ENCODE measurements at regions not wholly inside any gene's neighbourhood (a gene's known extent, or its start where the extent isn't known, plus 50 kb on each side); places are given as distances from the start of the nearest gene placed in this dataset.

DNA sequence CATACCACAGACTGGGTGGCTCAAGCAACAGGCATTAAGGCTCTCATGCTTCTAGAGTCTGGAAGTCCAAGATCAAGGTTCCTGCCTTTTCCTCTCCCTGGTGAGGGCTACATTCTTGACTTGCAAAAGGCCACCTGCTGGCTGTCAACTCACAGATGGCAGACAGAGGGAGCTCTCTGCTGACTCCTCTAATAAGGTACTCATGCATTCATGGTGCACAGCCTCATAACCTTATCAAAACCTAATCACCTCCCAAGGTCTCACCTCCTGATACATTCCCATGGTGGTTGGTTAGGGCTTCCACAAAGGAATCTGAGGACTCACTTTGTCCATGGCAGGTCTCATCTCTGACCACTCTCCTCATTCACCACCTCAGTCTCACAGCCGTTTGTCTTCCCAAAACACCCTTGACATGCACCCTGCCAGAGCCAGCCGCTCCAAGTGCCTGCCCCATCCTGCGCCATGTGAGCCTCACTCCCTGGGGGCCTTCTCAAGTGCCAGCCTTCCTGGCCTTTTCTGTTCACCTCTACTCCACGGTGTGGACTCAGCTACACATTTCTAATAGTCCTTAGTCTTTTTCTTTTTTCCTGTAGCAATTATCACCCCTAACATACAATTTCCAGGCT, 400.3 kb upstream of the ADARB2 start:
- ATAC-seq (no peak), DNase-seq (no peak)
- intact Hi-C loops (cut with micrococcal nuclease) = no loop called here

DNA sequence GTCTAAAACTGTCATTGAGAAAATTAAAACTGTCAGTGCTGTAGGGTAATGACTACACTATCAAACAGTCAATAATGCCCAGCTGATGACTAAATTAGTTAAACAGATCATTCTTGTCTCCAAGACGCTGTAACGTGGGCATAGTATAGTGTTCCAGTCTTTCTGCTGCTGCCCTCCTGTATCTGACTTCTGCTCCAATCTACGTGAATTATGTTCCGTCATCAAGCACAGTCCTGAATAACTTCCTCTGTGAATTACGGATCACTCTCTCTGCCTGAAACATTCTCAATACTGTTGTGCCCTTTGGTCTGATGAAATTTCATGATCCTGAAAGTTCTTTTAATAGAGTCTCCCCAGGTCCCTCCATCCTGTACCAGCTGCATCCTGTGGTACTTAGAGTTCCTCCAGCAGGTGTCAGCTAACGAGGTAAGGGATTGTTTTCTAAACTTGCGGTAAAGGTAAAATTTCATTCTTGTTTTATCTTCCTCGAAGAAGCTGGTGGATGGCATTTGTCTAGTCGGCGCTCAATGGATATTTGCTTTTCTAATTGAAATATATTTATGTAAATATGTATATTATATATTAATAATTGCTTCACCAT, 393.5 kb upstream of the ADARB2 start:
- ATAC-seq = no peak
- intact Hi-C loops (cut with micrococcal nuclease) = no loop called here
- no peak for DNase-seq

DNA sequence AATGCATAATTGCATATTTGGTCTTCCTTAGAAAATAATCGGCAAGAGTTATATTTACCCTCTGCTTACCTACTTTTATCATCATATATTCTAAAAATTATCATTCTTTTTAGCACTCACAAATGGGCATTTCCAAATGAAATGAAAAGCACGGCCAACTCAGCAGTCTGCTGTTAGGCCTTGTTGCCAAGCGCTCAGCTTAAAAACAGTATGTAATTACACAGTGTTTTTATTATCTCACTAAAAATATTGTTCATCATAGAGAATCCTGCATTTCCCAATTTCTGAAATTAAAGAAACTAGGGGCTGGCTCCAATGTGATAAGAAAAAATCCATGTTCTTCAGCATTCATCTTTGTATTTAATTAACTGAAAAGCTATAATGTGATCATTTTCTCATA, 391.7 kb upstream of the ADARB2 start:
- ATAC-seq (no peak), DNase-seq (no peak)
- intact Hi-C loops (cut with micrococcal nuclease) = no loop called here

DNA sequence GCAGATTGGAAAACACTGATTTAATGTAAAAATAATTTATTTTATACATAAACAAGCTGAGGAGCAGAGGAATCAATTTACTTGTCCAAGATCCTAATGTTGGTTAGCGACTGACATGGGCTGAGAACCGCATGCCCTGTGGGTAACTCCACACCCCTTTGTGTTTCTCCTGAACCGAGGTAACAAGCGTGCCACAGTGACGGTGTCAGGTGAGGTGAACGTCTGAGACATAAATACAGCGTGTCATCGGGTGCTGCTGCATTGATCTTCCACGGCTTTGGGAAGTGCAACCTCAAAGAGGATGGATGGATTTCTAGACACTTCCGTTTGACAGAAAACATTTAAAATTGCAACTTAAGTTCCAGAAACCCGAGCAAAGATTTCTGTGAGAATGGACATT, 386.8 kb upstream of the ADARB2 start:
- ATAC-seq (no peak), DNase-seq (no peak)
- intact Hi-C loops (cut with micrococcal nuclease) = no loop called here

DNA sequence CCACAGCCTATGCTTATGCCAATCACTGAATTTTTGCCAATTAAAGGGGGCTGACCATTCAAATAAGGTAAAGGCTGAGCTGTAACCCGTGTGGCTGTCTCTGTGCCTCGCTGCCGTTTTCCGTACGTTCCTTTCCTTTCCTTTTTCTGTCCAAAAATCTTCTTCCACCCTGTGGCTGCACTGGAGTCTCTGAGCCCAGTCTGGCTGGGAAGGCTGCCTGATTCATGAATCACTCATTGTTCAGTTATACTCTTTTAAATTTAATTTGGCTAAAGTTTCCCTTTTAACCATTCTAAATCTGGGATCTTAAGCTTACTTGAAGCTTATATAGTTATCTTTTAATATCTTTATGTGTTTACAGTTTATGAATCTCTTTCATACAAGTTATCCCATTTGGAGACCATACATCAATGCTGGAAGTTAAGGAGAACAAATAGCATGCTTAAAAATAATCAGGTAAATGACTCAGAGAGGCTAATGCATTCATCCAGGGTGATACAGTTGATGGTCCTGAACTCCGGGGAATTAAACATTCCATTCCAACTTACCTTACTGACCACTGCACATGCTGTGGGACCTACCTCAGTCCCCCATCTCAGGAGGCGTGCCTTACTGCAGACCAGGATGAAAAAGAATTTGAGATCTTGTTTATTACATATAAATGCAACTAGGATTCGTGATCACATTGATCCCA, 385.3 kb upstream of the ADARB2 start:
- intact Hi-C loops (cut with micrococcal nuclease) = no loop called here
- peak; percentile 57 for ATAC-seq
- peak; percentile 40 for DNase-seq

DNA sequence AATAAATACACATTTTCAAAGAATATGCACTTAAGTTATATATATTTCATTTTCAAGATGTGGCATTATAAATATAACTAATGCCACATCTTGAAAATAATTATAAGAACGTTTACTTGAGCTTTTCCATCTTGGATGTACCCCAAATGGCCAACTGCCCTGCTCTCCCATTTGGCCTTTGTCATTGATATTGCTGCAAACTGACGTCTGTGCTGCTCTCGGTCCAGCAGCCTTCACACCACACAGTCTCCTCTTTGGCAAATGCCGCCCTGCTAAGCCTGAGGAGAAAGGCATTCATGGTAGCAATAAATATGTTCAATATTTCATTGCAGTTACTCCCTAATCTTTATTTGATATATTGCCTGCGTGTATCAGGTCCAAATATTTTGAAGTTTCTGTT, 384.6 kb upstream of the ADARB2 start:
- intact Hi-C loops (cut with micrococcal nuclease) = no loop called here
- ATAC-seq (peak; percentile 72), DNase-seq (peak; percentile 48)

DNA sequence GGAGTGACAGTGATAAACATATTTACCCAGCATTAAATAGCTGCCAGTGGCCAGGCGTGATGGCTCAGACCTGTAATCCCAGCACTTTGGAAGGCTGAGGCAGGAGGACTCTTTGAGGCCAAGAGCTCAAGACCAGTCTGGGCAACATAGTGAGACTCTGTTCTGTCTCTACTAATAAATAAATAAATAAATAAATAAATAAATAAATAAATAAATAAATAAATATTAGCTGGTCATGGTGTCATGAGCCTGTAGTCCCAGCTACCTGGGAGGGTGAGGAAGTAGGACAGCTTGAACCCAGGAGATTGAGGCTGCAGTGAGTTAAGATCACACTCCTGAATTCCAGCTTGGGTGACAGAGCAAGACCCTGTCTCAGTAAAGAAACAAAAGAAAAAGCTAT, 384.0 kb upstream of the ADARB2 start:
- ATAC-seq (no peak), DNase-seq (no peak)
- intact Hi-C loops (cut with micrococcal nuclease) = no loop called here

DNA sequence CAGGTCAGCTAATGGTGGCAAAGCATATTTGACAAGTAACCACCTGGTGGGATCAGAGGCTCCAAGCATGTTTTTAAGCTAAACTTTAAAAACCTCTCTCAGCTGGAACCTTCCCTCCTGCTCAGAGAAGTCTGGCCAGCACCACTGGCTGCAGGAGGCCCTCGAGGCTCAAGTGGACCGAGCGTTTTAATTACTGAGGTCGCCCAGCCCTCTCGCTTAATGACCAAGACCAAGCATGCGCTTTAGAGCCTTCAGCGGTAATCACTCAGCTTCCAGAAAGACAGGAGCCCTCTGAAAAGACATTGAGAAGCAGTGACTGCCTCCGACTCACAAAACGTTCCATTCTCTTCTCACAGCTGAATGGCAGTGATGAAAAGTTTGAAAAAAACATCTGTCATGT, 383.4 kb upstream of the ADARB2 start:
- ATAC-seq (no peak), DNase-seq (no peak)
- intact Hi-C loops (cut with micrococcal nuclease) = no loop called here

DNA sequence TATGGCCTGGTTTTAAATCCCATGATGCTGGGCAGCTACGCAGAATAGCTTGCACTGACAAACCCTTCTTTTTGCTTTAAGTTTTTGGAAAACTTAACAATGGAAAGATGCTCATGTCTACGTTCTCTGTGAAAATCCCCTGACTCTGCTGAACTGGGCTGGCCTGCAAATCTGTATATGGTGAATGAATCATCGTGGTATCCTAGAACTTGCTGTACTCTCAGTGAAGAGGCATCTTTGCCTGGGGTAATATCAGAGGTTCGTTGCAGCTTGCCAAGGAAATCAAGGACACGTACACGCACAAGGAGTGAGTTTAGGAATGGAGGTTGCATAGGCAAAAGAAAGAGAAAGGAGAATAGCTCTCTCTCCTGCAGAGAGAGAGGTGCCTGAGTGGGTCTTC, 382.0 kb upstream of the ADARB2 start:
- intact Hi-C loops (cut with micrococcal nuclease) = no loop called here
- ATAC-seq (no peak), DNase-seq (no peak)

DNA sequence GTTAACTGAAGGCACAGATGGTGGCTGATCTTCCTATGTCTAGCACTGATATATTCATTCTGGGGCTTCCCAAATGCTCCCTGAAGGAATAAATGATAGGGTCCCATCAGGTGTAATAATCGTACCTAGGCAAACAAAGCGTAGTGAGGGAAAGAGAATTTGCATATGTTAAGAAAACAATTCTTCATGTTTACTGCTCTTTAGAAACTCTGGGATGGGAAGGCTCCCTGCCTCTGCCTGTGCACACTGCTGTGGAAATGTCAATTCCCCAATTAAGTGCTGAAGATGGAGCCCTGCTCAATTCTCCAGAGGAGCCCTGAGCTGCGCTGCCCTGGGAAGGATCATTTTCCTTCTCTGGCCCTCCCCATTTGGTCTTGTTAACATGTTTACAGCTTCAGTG, 380.9 kb upstream of the ADARB2 start:
- ATAC-seq (no peak), DNase-seq (no peak)
- intact Hi-C loops (cut with micrococcal nuclease) = no loop called here

DNA sequence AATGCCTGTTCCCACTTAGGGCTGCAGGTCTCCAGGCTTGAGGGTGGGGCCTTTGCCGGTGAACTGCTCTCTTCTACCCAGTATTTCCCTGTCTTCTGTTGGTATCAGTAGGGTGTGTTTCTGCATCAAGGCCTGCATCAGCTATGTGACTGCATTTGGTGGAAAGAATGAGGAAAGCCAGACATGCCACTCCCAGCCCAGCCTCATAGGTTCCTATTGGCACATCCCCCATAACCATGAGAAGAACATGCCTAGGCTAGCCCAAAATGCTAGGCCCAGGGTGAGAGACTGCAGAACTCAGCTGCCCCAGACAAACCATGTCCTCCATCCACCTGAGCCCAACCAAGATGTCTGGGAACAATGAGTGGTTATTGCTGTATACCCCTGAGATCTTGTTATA, 380.3 kb upstream of the ADARB2 start:
- intact Hi-C loops (cut with micrococcal nuclease) = no loop called here
- DNase-seq (no peak), ATAC-seq (no peak)

DNA sequence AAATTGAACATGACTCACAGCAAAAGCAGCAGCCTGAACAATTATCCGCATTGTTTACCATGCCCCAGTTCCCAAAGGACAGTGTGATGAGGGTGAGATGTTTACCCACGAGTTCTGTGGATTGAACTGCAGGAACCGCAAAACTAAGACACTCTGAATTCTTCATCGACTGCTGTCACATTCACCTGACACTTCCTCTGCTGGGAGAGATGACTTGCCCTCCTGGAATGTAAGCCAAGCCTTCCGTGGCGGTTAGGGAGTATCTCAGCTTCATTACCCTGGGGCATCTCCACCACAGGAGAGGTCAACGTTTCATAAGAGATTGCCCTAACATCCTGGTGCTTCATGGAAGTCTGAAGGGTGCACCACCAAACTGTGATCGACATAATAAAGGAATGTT, 374.6 kb upstream of the ADARB2 start:
- DNase-seq (no peak), ATAC-seq (no peak)
- intact Hi-C loops (cut with micrococcal nuclease) = no loop called here

DNA sequence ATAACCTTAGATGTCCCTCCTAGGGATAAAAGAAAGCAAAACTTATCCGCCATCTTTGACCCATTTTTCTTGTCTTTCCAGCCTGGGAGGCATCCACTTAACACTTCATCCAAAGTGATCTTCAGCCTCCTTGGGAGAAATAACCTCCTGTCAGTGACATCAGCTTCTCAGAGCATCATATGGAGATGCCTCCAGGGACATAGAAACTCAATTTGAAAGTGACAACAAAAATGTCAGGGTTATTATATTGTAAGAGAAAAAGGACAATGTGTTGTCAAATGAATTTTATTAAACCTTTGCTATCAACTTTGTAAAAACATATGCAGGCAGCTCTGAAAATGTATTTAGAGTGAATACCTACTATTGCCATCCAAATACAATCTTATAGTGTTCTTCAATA, 371.2 kb upstream of the ADARB2 start:
- no peak for DNase-seq
- ATAC-seq = no peak
- intact Hi-C loops (cut with micrococcal nuclease) = no loop called here

DNA sequence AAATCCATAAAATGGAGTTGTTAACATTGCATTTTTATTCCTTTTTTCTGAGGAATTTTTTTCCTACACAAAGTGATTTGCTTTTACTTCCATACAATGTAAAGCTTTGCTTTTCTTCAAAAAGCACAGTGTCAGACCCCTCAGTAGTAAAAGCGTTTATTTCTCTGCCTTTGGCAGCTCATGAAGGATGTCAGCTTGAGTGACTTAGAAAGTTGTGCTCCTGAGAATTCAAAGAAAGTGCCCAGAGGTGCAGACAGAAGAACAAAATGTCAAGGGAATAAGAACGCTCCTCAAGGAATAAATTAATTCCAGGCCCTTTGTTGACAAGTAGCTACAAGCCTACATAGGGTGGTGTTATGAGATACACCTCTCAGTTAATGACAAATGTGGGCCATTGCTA, 369.3 kb upstream of the ADARB2 start:
- intact Hi-C loops (cut with micrococcal nuclease) = no loop called here
- no peak for ATAC-seq
- DNase-seq = no peak

DNA sequence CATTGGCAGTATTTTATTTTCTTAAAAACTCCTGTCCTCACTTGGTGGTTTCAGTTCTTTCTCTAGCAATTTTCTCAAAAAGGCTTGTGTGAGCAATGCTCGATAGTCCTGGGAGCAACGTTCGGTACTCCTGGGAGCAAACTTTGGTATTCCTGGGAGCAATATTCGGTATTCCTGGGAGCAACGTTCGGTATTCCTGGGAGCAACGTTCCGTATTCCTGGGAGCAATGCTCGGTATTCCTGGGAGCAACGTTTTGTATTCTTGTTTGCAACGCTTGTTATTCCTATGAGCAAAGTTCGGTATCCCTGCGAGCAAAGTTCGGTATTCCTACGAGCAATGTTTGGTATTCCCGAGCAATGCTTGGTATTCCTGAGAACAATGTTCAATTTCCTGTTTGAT, 362.0 kb upstream of the ADARB2 start:
- ATAC-seq = no peak
- intact Hi-C loops (cut with micrococcal nuclease) = no loop called here
- no peak for DNase-seq

DNA sequence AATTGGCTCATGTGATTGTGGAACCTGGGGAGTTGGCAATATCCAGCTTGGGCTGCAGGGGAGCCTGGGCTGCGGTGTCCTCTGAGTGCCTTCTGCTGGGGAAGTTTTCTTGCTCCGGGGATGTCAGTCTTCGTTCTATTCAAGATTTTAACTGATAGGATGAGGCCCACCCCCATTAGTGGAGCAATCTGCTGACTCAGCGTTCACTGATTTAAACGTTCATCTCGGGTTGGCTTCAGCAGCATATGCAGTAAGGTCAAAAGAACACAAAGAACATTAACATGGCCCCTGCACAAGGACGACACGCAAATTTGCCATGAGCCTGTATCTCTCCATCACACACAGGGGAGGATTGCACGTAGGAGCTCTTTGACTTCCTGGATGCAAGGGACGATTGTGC, 360.6 kb upstream of the ADARB2 start:
- intact Hi-C loops (cut with micrococcal nuclease) = no loop called here
- no peak for ATAC-seq

DNA sequence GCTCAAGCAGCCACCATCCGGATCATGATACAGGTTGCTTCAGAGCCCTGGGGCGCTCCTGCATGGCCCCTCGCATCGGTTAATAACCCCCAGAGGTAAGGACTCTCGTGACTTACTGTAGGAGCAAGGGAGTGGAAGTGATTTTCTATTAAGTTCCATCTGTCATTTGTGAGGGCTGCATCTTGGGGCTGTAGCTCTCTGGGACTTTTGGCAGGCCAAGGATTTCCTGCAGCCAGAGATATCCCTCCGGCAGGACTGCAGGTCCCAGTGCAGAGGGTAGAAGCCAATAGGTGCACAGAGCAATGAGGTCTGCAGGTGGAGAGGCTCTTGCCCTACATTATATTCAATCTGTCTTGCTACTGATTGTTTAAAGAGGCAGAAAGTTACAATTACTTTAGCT, 356.8 kb upstream of the ADARB2 start:
- DNase-seq (no peak), ATAC-seq (no peak)
- intact Hi-C loops (cut with micrococcal nuclease) = no loop called here

More for the DNA sequence above, 360.6 kb upstream of the ADARB2 start:
- no peak for DNase-seq

DNA sequence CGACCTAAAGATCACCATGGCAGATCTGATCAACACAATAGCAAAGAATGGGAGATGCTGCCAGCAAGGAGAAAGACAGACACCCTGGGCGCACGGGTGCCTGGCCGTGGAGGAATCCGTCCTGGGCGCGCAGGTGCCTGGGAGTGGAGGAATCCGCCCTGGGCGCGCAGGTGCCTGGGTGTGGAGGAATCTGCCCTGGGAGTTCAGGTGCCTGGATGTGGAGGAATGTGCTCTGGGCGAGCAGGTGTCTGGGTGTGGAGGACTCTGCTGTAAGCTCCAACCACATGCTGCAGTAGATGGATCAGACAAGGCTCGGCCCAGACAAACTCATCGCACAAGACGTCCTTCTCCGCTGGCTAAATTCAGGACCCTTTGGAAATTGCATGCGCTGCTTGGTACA, 346.3 kb upstream of the ADARB2 start:
- intact Hi-C loops (cut with micrococcal nuclease) = no loop called here
- no peak for DNase-seq
- ATAC-seq = no peak

DNA sequence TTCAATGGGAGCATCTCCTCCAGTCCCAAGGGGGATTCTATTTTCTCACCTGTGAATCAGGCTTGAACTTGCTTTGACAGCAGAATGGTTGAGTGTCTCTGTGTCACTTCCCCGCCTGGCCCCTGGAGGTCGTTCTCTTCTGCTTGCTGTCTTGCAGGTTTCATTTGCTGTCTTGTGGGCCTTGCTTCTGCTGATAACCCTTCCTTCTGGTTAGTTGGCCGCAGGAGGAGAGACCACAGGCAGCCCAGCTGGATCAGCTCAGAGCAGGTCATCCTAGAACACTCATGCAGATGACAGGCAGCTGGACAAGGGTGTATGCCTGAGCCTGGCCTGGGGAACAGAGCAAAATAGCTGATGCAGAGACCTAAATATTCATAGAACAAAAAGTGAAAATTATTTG, 344.2 kb upstream of the ADARB2 start:
- DNase-seq (peak; percentile 50), ATAC-seq (peak; percentile 68)
- intact Hi-C loops (cut with micrococcal nuclease) = no loop called here

DNA sequence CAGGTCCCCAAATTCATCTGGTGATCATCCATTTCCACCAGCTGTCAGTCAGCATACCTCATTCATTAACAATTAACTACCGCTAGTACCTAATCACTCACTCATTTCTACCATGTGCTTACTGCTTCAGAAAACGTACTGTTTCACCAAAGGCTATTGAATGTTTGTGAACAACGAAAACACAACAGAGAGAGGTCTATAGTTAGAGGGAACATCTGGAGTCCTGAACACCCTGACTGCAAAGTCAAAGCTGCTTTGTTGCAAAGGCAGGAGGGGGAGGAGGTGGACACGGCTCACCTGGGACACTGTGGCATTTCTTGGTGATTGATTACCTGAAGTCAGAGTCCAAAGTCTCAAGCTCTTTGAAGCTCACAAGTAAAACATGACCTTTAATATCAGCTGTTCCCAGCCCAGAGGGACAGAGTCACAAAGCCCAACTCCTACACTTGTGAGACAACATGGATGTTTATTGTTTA, 342.3 kb upstream of the ADARB2 start:
- ATAC-seq (no peak), DNase-seq (no peak)
- intact Hi-C loops (cut with micrococcal nuclease) = no loop called here

DNA sequence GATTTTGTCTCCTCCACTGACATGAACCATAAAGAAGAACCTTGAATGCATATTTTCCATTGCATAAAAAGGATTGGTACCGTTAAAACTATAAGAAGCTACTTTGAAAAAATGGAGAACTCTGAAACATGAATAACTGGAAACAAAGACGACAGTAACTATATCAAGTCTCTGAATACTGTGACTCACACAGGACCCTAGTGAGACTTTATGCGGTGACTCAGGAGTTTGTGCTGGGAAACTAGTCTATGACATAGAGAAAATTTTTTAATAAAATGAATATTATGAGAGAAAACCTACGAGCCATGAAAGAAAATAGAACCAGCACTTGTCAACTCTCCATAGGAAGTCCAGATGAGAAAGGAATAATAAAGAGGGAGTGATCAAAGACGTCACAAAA, 339.9 kb upstream of the ADARB2 start:
- DNase-seq (no peak), ATAC-seq (no peak)
- intact Hi-C loops (cut with micrococcal nuclease) = no loop called here

Measured in left ventricle myocardium superior (tissue), 1 donor.